H1 (cell line): ENCODE measurements at regions not wholly inside any gene's neighbourhood (a gene's known extent, or its start where the extent isn't known, plus 50 kb on each side); places are given as distances from the start of the nearest gene placed in this dataset.

Source experiments
- CTCF ChIA-PET: fragments of 300-600 bp; sonication (Branson Sonifier 250); formaldehyde crosslinking; loops from one replicate; lab custom pipeline; 2021; ENCODE audit not compliant: partially characterized antibody; lab: Charles Lee
- POLR2A ChIA-PET: fragments of 300-600 bp; sonication (Branson Sonifier 250); formaldehyde crosslinking; loops from one replicate; lab custom pipeline; 2021; ENCODE audit warnings: inconsistent platforms; ENCODE audit not compliant: partially characterized antibody; lab: Charles Lee
- DNase-seq, 2 experiments: peaks; one replicate each; pipeline versions ENCODE4 v3.0.0 to v3.0.0-alpha.2; 2010 to 2022; ENCODE audit warnings: low spot score in 2 of 2, low read depth in 1 of 2, mixed read lengths in 1 of 2
- FAIRE-seq: peaks from 2 replicates; lab custom pipeline; 2011; peaks lifted over from hg19 to GRCh38; lab: Jason Lieb, UNC
- H2AFZ ChIP-seq: 2 replicates; pipeline ENCODE4 v1.8.1; 2012; ENCODE audit warnings: low read length, inconsistent platforms
- H2AK5ac ChIP-seq: 2 replicates; pipeline ENCODE4 v1.6.1; 2013; ENCODE audit warnings: low read depth, low read length
- H2BK120ac ChIP-seq: replicated peaks from 2 replicates; pipeline ENCODE3; 2013; ENCODE audit warnings: low read depth, low read length, inconsistent platforms
- H2BK12ac ChIP-seq: 2 replicates; pipeline ENCODE4 v1.6.1; 2013; ENCODE audit warnings: low read depth, low read length
- H2BK15ac ChIP-seq: 2 replicates; pipeline ENCODE4 v1.6.1; 2013; ENCODE audit warnings: low read length
- H2BK20ac ChIP-seq: 2 replicates; pipeline ENCODE4 v1.6.1; 2013; ENCODE audit warnings: low read length
- H2BK5ac ChIP-seq: 2 replicates; pipeline ENCODE4 v1.6.1; 2013; ENCODE audit warnings: low read depth, low read length
- H3K14ac ChIP-seq: 2 replicates; pipeline ENCODE4 v1.6.1; 2013; ENCODE audit warnings: inconsistent platforms; ENCODE audit not compliant: insufficient read length
- H3K18ac ChIP-seq: 2 replicates; pipeline ENCODE4 v1.6.1; 2013; ENCODE audit warnings: low read length; ENCODE audit errors: extremely low read depth
- H3K23ac ChIP-seq: 2 replicates; pipeline ENCODE4 v1.6.1; 2013; ENCODE audit warnings: inconsistent platforms; ENCODE audit not compliant: insufficient read length
- H3K23me2 ChIP-seq: 2 replicates; pipeline ENCODE4 v1.6.1; 2013; ENCODE audit warnings: low read depth, low read length
- H3K27ac ChIP-seq: 2 replicates; pipeline ENCODE4 v1.6.1; 2011; ENCODE audit warnings: low read depth, low read length, inconsistent platforms
- H3K27me3 ChIP-seq, 4 experiments: replicated peaks in 1 of 4; 1 replicate in 1 of 4; 2 replicates in 3 of 4; pipeline versions ENCODE4 v1.6.1 to v1.8.1; 2011 to 2013; ENCODE audit warnings: low read length in 3 of 4, mild to moderate bottlenecking in 3 of 4, inconsistent platforms in 2 of 4, mixed read lengths in 2 of 4, moderate library complexity in 1 of 4; ENCODE audit not compliant: control insufficient read depth in 3 of 4, insufficient read depth in 3 of 4; ENCODE audit errors: extremely low read depth in 1 of 4
- H3K36me3 ChIP-seq, 4 experiments: 2 replicates each; pipeline versions ENCODE4 v1.6.1 to v1.8.1; 2011 to 2013; ENCODE audit warnings: mild to moderate bottlenecking in 4 of 4, low read length in 3 of 4, moderate library complexity in 2 of 4, control low read depth in 1 of 4, inconsistent platforms in 1 of 4; ENCODE audit not compliant: insufficient read depth in 4 of 4, control insufficient read depth in 2 of 4
- H3K4ac ChIP-seq: replicated peaks from 2 replicates; pipeline ENCODE3; 2013; ENCODE audit warnings: low read length, low read depth, mixed read lengths, inconsistent platforms; ENCODE audit not compliant: insufficient read length
- H3K4me1 ChIP-seq, 4 experiments: replicated peaks in 1 of 4; 1 replicate in 1 of 4; 2 replicates in 3 of 4; pipeline versions ENCODE4 v1.6.1 to v1.8.1; 2011 to 2013; ENCODE audit warnings: low read length in 3 of 4, inconsistent platforms in 2 of 4, mixed read lengths in 1 of 4; ENCODE audit not compliant: insufficient read depth in 4 of 4, control insufficient read depth in 3 of 4
- H3K4me2 ChIP-seq, 2 experiments: 2 replicates each; pipeline versions ENCODE4 v1.6.1 to v1.8.1; 2011 to 2013; ENCODE audit warnings: low read depth in 2 of 2, low read length in 2 of 2, control low read depth in 1 of 2, inconsistent platforms in 1 of 2, mild to moderate bottlenecking in 1 of 2; ENCODE audit not compliant: insufficient read depth in 1 of 2
- H3K4me3 ChIP-seq, 4 experiments: fragments of 200-600, 300-600 bp in 1 of 4; sonication (generic), shearing (Covaris generic), sonication (Bioruptor Twin) in 1 of 4; 2 replicates each; pipeline versions ENCODE4 v1.5.1 to v1.8.1; 2011 to 2016; ENCODE audit warnings: low read length in 4 of 4, low read depth in 3 of 4, control low read depth in 2 of 4, inconsistent platforms in 2 of 4, mild to moderate bottlenecking in 2 of 4, mixed read lengths in 1 of 4, moderate library complexity in 1 of 4; ENCODE audit not compliant: insufficient read depth in 2 of 4; ENCODE audit errors: extremely low read depth in 1 of 4
- H3K56ac ChIP-seq: replicated peaks from 2 replicates; pipeline ENCODE3; 2013; ENCODE audit warnings: low read depth, mild to moderate bottlenecking, mixed read lengths, low read length, inconsistent platforms; ENCODE audit not compliant: insufficient read length
- H3K79me1 ChIP-seq: 2 replicates; pipeline ENCODE4 v1.6.1; 2013; ENCODE audit warnings: low read depth, low read length, control low read depth
- H3K79me2 ChIP-seq, 2 experiments: 2 replicates each; pipeline versions ENCODE4 v1.6.1 to v1.8.1; 2012 to 2013; ENCODE audit warnings: low read length in 2 of 2, mild to moderate bottlenecking in 2 of 2, inconsistent platforms in 1 of 2; ENCODE audit not compliant: insufficient read depth in 2 of 2, control insufficient read depth in 1 of 2
- H3K9ac ChIP-seq, 4 experiments: replicated peaks in 1 of 4; 1 replicate in 1 of 4; 2 replicates in 3 of 4; pipeline versions ENCODE4 v1.6.1 to v1.8.1; 2011 to 2013; ENCODE audit warnings: low read depth in 3 of 4, low read length in 3 of 4, control low read depth in 2 of 4, mild to moderate bottlenecking in 2 of 4, moderate library complexity in 2 of 4, inconsistent platforms in 1 of 4; ENCODE audit errors: extremely low read depth in 1 of 4
- H3K9me3 ChIP-seq, 2 experiments: 2 replicates each; pipeline versions ENCODE4 v1.6.1 to v1.8.1; 2012 to 2013; ENCODE audit warnings: mild to moderate bottlenecking in 2 of 2, moderate library complexity in 2 of 2, control low read depth in 1 of 2, inconsistent platforms in 1 of 2, low read depth in 1 of 2, low read length in 1 of 2, mixed read lengths in 1 of 2; ENCODE audit not compliant: insufficient read depth in 2 of 2
- H4K20me1 ChIP-seq, 2 experiments: replicated peaks in 1 of 2; 2 replicates each; pipeline versions ENCODE3 to v1.8.1; 2011 to 2013; ENCODE audit warnings: inconsistent platforms in 2 of 2, low read length in 2 of 2, mild to moderate bottlenecking in 1 of 2; ENCODE audit not compliant: insufficient read depth in 2 of 2, control insufficient read depth in 1 of 2
- H4K5ac ChIP-seq: 2 replicates; pipeline ENCODE4 v1.6.1; 2013; ENCODE audit warnings: low read length, low read depth, mixed read lengths, inconsistent platforms; ENCODE audit not compliant: insufficient read length
- H4K8ac ChIP-seq: 2 replicates; pipeline ENCODE4 v1.8.0; 2013; ENCODE audit warnings: mild to moderate bottlenecking, moderate library complexity, low read length, inconsistent platforms; ENCODE audit not compliant: insufficient read depth; ENCODE audit errors: extremely low read depth
- H4K91ac ChIP-seq: replicated peaks from 2 replicates; pipeline ENCODE3; 2013; ENCODE audit warnings: low read length, mixed read lengths, inconsistent platforms; ENCODE audit not compliant: insufficient read length
- BCL11A ChIP-seq, 2 experiments: IDR thresholded peaks; one replicate each; pipeline ENCODE4 v1.6.1; 2011; ENCODE audit warnings: low read depth in 2 of 2, low read length in 2 of 2, mild to moderate bottlenecking in 2 of 2
- WGBS, 2 experiments: shearing (Covaris generic) in 1 of 2; methylation state at CpG; one replicate each; pipeline versions ENCODE4 v1.1.6 to v1.1.7; 2013 to 2015; ENCODE audit warnings: low lambda C conversion rate in 2 of 2, mixed read lengths in 2 of 2, inconsistent platforms in 1 of 2, low coverage in 1 of 2, missing lambda C conversion rate in 1 of 2; ENCODE audit not compliant: insufficient replicate concordance in 2 of 2, insufficient coverage in 1 of 2, insufficient read length in 1 of 2; ENCODE audit errors: extremely low coverage in 1 of 2, missing lambda C conversion rate in 1 of 2; 5-methylcytosine and 5-hydroxymethylcytosine counted together

GRCh38 chr13:33692531-33692930, 125.4 kb upstream of the RFC3 start:
- no peak for DNase-seq
- WGBS, 2 experiments: 77% methylated on average over 2 of the region's 2 CpGs; no CpG with 5 or more reads in 1 of the 2 experiments
- no peak overlapping the region for H4K5ac ChIP-seq
- H2BK15ac ChIP-seq: no peak overlapping the region
- H2BK120ac ChIP-seq: no peak overlapping the region
- no peaks in the 10 kb centered on the region for H3K79me2 ChIP-seq
- FAIRE-seq: no peak
- no peak overlapping the region for H4K8ac ChIP-seq
- no peak overlapping the region for H3K4me2 ChIP-seq
- H3K4me3 ChIP-seq: no peak overlapping the region
- H3K23ac ChIP-seq: no peak overlapping the region
- POLR2A ChIA-PET: no interaction called here
- H3K27me3 ChIP-seq: no peaks in the 10 kb centered on the region
- H3K23me2 ChIP-seq: peaks cover 2% of the 10 kb centered on the region; the same call in 1 of the 2 replicates
- no peak overlapping the region for H2BK12ac ChIP-seq
- H2AK5ac ChIP-seq: no peak overlapping the region
- H4K91ac ChIP-seq: no peak overlapping the region
- no peaks in the 10 kb centered on the region for H3K36me3 ChIP-seq
- H3K9me3 ChIP-seq: peaks cover 18 to 21% of the 10 kb centered on the region in 2 experiments
- no peak overlapping the region for H3K18ac ChIP-seq
- H2AFZ ChIP-seq: no peak overlapping the region
- no peak overlapping the region for H2BK5ac ChIP-seq
- H3K9ac ChIP-seq: no peak overlapping the region
- CTCF ChIA-PET: no interaction called here
- no peak overlapping the region for H3K14ac ChIP-seq
- H3K56ac ChIP-seq: no peak overlapping the region
- no peaks in the 10 kb centered on the region for H4K20me1 ChIP-seq
- no peak overlapping the region for H3K27ac ChIP-seq
- H3K4me1 ChIP-seq: peaks cover 0 to 3% (median 0%) of the 10 kb centered on the region in 4 experiments; a peak in 1 of 7 replicates
- H2BK20ac ChIP-seq: no peak overlapping the region
- H3K4ac ChIP-seq: no peak overlapping the region
- H3K79me1 ChIP-seq: no peaks in the 10 kb centered on the region
- TF ChIP-seq BCL11A (IDR thresholded peaks at IDR 0.05; ENCODE audit: low read depth in 2 of 2, low read length in 2 of 2): no peak
